IMR-90 (cell line): ENCODE measurements at regions not wholly inside any gene's neighbourhood (a gene's known extent, or its start where the extent isn't known, plus 50 kb on each side); places are given as distances from the start of the nearest gene placed in this dataset.

Experiments used
- ATAC-seq: fragments of 200-7000 bp; cut with Tn5 transposase; 2 replicates; pipeline ENCODE4 v1.9.1; 2020; ENCODE audit warnings: low read depth, mild to moderate bottlenecking, moderate library complexity
- BruUV-seq: library from RNA; stranded (reverse); fragments of 400-500 nt; replicated peaks from 2 replicates; lab custom pipeline; 2021; lab: Mats Ljungman, UMichigan
- CTCF ChIA-PET: fragments of 300-600 bp; formaldehyde crosslinking; extraction: SDS; loops from one replicate; lab custom pipeline; 2021; ENCODE audit warnings: antibody characterized with exemption; lab: Yijun Ruan, JAX
- POLR2A ChIA-PET: fragments of 300-600 bp; sonication (Branson Sonifier 250); formaldehyde crosslinking; loops from one replicate; lab custom pipeline; 2022; ENCODE audit warnings: antibody characterized with exemption; ENCODE audit not compliant: unreplicated experiment; lab: Charles Lee
- DNase-seq: peaks from one replicate; pipeline ENCODE4 v3.0.0; 2013
- H2AFZ ChIP-seq: replicated peaks from 2 replicates; pipeline ENCODE3; 2013; ENCODE audit warnings: low read length, mild to moderate bottlenecking; ENCODE audit not compliant: poor library complexity
- H2AK5ac ChIP-seq: 2 replicates; pipeline ENCODE4 v1.6.1; 2013; ENCODE audit warnings: low read depth, low read length, inconsistent platforms
- H2AK9ac ChIP-seq: replicated peaks from 2 replicates; pipeline ENCODE3; 2013; ENCODE audit warnings: mild to moderate bottlenecking, low read depth, low read length, moderate library complexity; ENCODE audit not compliant: poor library complexity
- H2BK120ac ChIP-seq: 2 replicates; pipeline ENCODE4 v1.6.1; 2013; ENCODE audit warnings: low read depth, low read length, inconsistent platforms
- H2BK15ac ChIP-seq: 3 replicates; pipeline ENCODE4 v1.6.1; 2013; ENCODE audit warnings: low read depth, low read length, inconsistent platforms
- H2BK20ac ChIP-seq: 2 replicates; pipeline ENCODE4 v1.6.1; 2013; ENCODE audit warnings: low read depth, mild to moderate bottlenecking, inconsistent platforms, low read length, moderate library complexity
- H2BK5ac ChIP-seq: 2 replicates; pipeline ENCODE4 v1.6.1; 2013; ENCODE audit warnings: mild to moderate bottlenecking, low read depth, low read length, inconsistent platforms; ENCODE audit not compliant: poor library complexity, severe bottlenecking
- H3K14ac ChIP-seq: replicated peaks from 2 replicates; pipeline ENCODE4 v1.6.1; 2013; ENCODE audit warnings: low read depth, low read length, inconsistent platforms
- H3K18ac ChIP-seq: 2 replicates; pipeline ENCODE4 v1.6.1; 2013; ENCODE audit warnings: low read depth, low read length, control low read depth
- H3K23ac ChIP-seq: 2 replicates; pipeline ENCODE4 v1.6.1; 2013; ENCODE audit warnings: low read depth, low read length, inconsistent platforms
- H3K27ac ChIP-seq: 2 replicates; pipeline ENCODE4 v1.5.1; 2013; ENCODE audit warnings: mild to moderate bottlenecking, control low read depth, low read length; ENCODE audit not compliant: insufficient read depth
- H3K27me3 ChIP-seq: 2 replicates; pipeline ENCODE4 v1.6.1; 2013; ENCODE audit warnings: low read length; ENCODE audit not compliant: control insufficient read depth, insufficient read depth
- H3K36me3 ChIP-seq: 2 replicates; pipeline ENCODE4 v1.6.1; 2013; ENCODE audit warnings: low read length, mixed read lengths; ENCODE audit not compliant: control insufficient read depth, insufficient read depth
- H3K4ac ChIP-seq: 2 replicates; pipeline ENCODE4 v1.6.1; 2013; ENCODE audit warnings: low read depth, low read length, inconsistent platforms
- H3K4me1 ChIP-seq: 2 replicates; pipeline ENCODE4 v1.6.1; 2013; ENCODE audit warnings: low read length, mixed read lengths; ENCODE audit not compliant: control insufficient read depth, insufficient read depth
- H3K4me2 ChIP-seq: 2 replicates; pipeline ENCODE4 v1.6.1; 2013; ENCODE audit warnings: low read depth, mild to moderate bottlenecking, control low read depth, low read length, moderate library complexity
- H3K4me3 ChIP-seq: 2 replicates; pipeline ENCODE4 v1.5.1; 2013; ENCODE audit warnings: low read depth, mild to moderate bottlenecking, control low read depth, low read length, moderate library complexity; ENCODE audit not compliant: insufficient read depth
- H3K56ac ChIP-seq: 2 replicates; pipeline ENCODE4 v1.6.1; 2013; ENCODE audit warnings: low read length, inconsistent platforms; ENCODE audit not compliant: insufficient read depth; ENCODE audit errors: extremely low read depth
- H3K79me1 ChIP-seq, 2 experiments: 2 replicates each; pipeline ENCODE4 v1.6.1; 2013; ENCODE audit warnings: low read length in 2 of 2, inconsistent platforms in 1 of 2, low read depth in 1 of 2
- H3K9ac ChIP-seq: 2 replicates; pipeline ENCODE4 v1.6.1; 2013; ENCODE audit warnings: low read depth, low read length, control low read depth
- H3K9me1 ChIP-seq: 2 replicates; pipeline ENCODE4 v1.6.1; 2013; ENCODE audit warnings: low read length, inconsistent platforms; ENCODE audit not compliant: insufficient read depth
- H3K9me3 ChIP-seq: 2 replicates; pipeline ENCODE4 v1.6.1; 2013; ENCODE audit warnings: low read length; ENCODE audit not compliant: control insufficient read depth, insufficient read depth
- H4K20me1 ChIP-seq: 2 replicates; pipeline ENCODE4 v1.6.1; 2013; ENCODE audit warnings: low read length, inconsistent platforms; ENCODE audit not compliant: insufficient read depth
- H4K5ac ChIP-seq: 2 replicates; pipeline ENCODE4 v1.6.1; 2013; ENCODE audit warnings: mild to moderate bottlenecking, low read depth, low read length, control low read depth
- H4K8ac ChIP-seq, 2 experiments: 2 replicates each; pipeline ENCODE4 v1.6.1; 2013; ENCODE audit warnings: low read depth in 2 of 2, low read length in 2 of 2, control low read depth in 1 of 2, inconsistent platforms in 1 of 2
- H4K91ac ChIP-seq: 2 replicates; pipeline ENCODE4 v1.6.1; 2013; ENCODE audit warnings: low read depth, low read length, inconsistent platforms; ENCODE audit not compliant: insufficient read depth
- CEBPB ChIP-seq: IDR thresholded peaks from 2 replicates; pipeline ENCODE4 v1.6.1; 2012; ENCODE audit warnings: low read depth, low read length, improper control_type of control experiment
- MAZ ChIP-seq: IDR thresholded peaks from 2 replicates; pipeline ENCODE4 v1.6.1; 2012; ENCODE audit warnings: low read depth, mild to moderate bottlenecking, low read length, improper control_type of control experiment, moderate library complexity, borderline replicate concordance
- WGBS, 2 experiments: methylation state at CpG; one replicate each; pipeline versions ENCODE4 v1.1.5 to v1.1.7; 2013; ENCODE audit warnings: missing lambda C conversion rate in 2 of 2; ENCODE audit not compliant: insufficient read length in 1 of 2; ENCODE audit errors: extremely low coverage in 2 of 2; 5-methylcytosine and 5-hydroxymethylcytosine counted together
- dilution Hi-C: fragments of 300-500 bp; cut with HindIII; formaldehyde crosslinking; loops from one replicate; pipeline ENCODE4 v1.14.3; 2018; ENCODE audit warnings: low sequenced_read_pairs; ENCODE audit not compliant: unreplicated experiment
- in situ Hi-C: fragments of 300-500 bp; cut with MboI; formaldehyde crosslinking; loops from 3 replicates; pipeline ENCODE4 v1.14.3; 2019; ENCODE audit warnings: low sequenced_read_pairs, inconsistent platforms, mixed read lengths
- intact Hi-C: fragments of 100-400 bp; cut with micrococcal nuclease; formaldehyde crosslinking; loops from 2 replicates; pipeline ENCODE4 v1.10.0; 2022

DNA sequence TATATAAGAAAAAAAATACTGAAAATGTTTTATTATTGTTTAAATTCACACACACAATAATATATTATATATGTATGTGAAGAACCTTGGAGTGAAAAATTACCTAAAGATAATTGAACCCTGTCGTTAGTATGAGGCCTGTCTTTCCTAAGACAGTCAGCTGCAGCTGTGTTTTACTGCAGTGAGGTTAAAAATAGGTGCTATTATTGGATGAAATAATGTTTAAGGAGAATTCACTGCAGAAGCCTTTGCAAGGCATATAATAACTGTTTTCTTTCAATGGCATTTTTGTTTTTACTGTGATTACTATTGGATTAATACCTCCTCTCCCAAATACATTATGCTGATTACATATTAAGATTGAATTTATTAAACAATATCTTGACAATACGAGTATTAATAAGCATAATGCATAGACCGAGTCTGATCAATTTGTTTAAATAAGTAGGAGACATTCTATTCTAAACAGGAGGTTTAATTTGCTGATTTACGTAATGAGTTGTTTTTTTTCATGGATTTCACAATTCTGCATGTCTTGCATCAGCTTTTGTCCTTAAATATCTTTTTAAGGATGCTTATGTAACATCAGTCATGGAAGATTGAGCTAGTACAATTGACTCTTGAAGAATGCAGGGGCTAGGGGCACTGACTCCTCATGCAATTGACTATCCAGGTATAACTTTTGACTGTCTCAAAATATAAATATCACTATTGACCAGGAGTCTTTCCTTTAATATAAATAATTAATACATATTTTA is 1181.1 kb upstream of the PCDH7 start:
- H3K27me3 ChIP-seq = no peaks in the 10 kb centered on the region
- TF ChIP-seq CEBPB (peak; percentile 59), MAZ (no peak)
- H4K91ac ChIP-seq = no peak overlapping the region
- no peak overlapping the region for H3K14ac ChIP-seq
- no peaks in the 10 kb centered on the region for H3K79me1 ChIP-seq
- no peak overlapping the region for H3K56ac ChIP-seq
- in situ Hi-C loops (no loop called here), dilution Hi-C loops (no loop called here), intact Hi-C loops (no loop called here)
- peak; percentile 20 for DNase-seq
- no peaks in the 10 kb centered on the region; the same call in 1 of the 2 replicates for H3K9me3 ChIP-seq
- H2BK15ac ChIP-seq = no peak overlapping the region
- no TSS peak for BruUV-seq
- no peak overlapping the region for H3K27ac ChIP-seq
- H2BK20ac ChIP-seq = no peak overlapping the region
- H3K4ac ChIP-seq = no peak overlapping the region
- no CpG with 5 or more reads among the region's 4 CpGs for WGBS, 2 experiments
- H2AK5ac ChIP-seq = no peak overlapping the region
- no peak overlapping the region for H2BK5ac ChIP-seq
- H3K4me3 ChIP-seq = no peak overlapping the region
- H2AFZ ChIP-seq = no peak overlapping the region
- H3K9me1 ChIP-seq = no peaks in the 10 kb centered on the region; the same call in 1 of the 2 replicates
- no peaks in the 10 kb centered on the region for H3K36me3 ChIP-seq
- no peak overlapping the region for H3K23ac ChIP-seq
- no peaks in the 10 kb centered on the region for H3K4me1 ChIP-seq
- CTCF ChIA-PET = no interaction called here
- H3K18ac ChIP-seq = no peak overlapping the region
- ATAC-seq = no peak
- H4K8ac ChIP-seq = no peak overlapping the region
- H2BK120ac ChIP-seq = no peak overlapping the region
- POLR2A ChIA-PET = no interaction called here
- H4K5ac ChIP-seq = no peak overlapping the region
- no peak overlapping the region for H3K9ac ChIP-seq
- no peak overlapping the region for H3K4me2 ChIP-seq
- H2AK9ac ChIP-seq = no peak overlapping the region
- no peaks in the 10 kb centered on the region for H4K20me1 ChIP-seq
